HG03354 (cell line): ENCODE measurements at regions not wholly inside any gene's neighbourhood (a gene's known extent, or its start where the extent isn't known, plus 50 kb on each side); places are given as distances from the start of the nearest gene placed in this dataset.
"Not testable (repeated sequence)": the region's sequence is repeated elsewhere in the genome, so short reads cannot be mapped to it uniquely, and the experiment has no call there.

Experiments
- ATAC-seq: cut with Tn5 transposase; IDR thresholded peaks from one replicate; pipeline ENCODE4 v1.9.1; 2021; ENCODE audit warnings: mild to moderate bottlenecking; ENCODE audit not compliant: unreplicated experiment, poor library complexity, severe bottlenecking

DNA sequence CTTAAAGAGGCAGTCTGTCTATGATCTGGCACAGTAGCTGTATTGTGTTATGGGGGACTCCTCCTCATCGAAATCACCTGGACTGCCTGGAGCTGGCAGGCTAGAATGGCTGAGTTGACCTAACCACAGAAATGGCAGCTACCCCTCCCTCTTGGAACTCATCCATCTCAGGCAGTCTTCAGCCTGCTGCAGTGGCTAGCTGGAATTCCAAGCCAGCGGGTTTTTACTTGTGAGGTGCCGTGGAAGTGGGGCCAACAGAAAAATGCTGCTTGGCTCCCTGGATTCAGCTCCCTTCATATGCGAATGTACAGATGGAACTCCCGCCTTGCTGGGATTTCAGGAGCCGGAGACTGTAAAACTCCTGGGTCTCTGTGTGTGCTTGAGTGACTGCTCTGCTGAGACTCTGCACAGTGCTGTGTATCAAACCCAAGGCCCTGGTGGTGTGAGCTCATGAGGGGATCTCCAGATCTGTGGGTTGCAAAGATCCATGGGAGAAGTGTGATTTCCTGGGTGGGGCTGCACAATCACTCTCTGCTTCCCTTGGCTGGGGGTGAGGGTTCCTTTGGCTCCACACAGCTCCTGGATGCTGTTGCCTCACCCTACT is 316.9 kb downstream of the CTH start:
- ATAC-seq: no peak

DNA sequence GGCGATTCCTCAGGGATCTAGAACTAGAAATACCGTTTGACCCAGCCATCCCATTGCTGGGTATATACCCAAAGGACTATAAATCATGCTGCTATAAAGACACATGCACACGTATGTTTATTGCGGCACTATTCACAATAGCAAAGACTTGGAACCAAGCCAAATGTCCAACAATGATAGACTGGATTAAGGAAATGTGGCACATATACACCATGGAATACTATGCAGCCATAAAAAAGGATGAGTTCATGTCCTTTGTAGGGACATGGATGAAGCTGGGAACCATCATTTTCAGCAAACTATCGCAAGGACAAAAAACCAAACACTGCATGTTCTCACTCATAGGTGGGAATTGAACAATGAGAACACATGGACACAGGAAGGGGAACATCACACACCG is 311.1 kb downstream of the PTGER3 start:
- not testable (repeated sequence) for ATAC-seq

DNA sequence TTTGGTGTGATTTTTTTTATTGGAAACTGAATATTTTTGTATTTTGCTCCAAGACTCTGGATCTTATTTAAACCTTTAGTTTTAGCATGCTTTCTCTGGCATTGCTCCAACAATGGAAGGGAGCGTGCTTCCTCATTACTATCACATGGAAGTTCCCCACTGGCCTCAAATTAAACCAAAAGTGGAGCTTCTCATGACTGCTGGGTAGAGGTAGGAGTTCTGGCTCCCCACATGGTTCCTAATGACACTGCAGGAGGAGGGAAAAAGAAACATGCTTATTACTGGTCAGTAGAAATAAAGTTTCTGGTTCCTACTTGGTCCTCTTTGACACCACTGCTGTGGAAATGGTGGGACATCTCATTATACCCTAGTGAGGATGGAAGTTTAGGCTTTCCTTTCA is 310.5 kb downstream of the PTGER3 start:
- ATAC-seq: no peak

DNA sequence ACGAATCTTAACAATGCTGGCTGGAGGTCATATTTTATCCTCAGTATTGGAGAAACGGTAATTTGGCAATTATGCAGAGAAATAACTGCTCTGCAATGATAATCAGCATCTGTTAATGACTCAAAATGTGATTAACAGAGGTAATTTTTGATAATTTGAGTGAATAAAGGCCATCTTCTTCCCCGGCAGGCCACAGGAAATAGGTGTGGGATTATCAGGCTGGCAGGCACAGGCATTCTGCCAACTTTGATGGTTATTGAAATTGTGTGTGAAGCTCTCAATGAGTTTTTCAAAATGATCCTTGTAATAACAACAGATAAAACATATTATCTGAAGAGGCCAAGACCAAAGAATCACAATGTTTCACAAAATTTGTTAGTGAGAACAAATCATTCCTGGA is 309.0 kb downstream of the PTGER3 start:
- ATAC-seq: no peak

DNA sequence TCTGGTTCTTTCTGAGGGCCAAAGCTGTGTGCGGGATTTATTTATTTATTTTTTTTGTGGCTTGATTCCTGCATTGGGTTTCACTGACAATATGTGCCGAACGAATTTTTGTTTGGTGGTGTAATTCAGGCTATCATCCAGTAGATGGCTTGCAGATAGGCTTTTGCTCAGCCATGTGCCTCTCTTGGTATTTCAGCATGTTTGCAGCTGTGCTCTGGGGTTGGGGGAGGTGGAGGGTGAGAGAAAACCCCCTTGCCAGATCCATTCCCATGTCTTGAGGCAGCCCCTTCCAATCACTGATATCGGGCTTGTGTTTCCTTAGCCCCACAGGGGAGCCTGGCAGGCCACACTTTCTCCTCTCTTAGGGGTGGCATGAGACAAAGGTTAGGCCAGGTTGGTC is 302.4 kb downstream of the PTGER3 start:
- peak; percentile 56 for ATAC-seq

DNA sequence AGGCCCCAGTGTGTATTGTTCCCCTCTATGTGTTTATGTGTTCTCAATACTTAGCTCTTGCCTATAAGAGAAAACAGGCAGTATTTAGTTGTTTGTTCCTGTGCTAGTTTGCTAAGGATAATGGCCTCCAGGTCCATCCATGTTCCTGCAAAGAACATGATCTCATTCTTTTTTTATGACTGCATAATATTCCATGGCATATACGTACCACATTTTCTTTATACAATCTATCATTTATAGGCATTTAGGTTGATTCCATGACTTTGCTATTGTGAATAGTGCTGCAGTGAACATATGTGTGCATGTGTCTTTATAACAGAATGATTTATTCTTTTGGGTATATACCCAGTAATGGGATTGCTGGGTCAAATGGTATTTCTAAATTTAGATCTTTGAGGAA is 301.6 kb downstream of the PTGER3 start:
- not testable (repeated sequence) for ATAC-seq

DNA sequence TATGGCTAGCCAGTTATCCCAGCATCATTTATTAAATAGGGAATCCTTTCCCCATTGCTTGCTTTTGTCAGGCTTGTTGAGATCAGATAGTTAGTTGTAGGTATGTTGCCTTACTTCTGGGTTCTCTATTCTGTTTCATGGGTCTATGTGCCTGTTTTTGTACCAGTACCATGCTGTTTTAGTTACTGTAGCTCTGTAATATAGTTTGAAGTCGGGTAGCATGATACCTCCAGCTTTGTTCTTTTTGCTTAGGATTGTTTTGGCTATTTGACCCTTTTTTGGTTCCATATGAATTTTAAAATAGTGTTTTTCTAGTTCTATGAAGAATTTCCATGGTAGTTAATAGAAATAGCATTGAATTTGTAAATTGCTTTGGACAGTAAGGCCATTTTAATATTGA is 300.5 kb downstream of the PTGER3 start:
- not testable (repeated sequence) for ATAC-seq

DNA sequence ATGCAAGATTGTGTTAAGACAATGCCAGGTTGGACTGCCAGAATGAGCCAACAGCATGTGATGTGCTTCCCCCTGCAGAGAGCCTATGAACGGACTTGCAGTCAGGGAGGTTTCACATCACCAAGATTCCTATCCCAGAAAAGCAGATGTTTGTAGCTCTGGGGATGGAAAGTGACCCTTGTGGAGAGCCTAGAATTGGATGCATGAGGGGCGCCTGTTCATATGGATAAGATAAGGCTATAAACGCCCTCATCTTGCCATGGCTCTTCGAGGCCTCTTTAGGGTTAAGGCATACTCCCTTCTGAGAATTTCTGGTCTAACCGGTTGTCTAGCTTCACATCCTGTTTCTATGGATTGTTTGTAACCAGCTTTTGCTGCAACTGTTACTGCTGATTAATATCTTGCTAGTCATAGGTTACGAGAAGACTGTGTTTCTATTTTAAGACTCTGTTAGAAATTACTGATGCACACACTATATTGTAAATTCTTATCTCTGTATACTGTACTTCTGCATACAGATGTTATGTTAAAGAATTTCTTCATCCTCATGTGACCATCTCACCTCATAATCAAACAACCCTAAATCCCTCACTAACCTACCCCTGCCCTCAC is 295.8 kb downstream of the PTGER3 start:
- ATAC-seq: not testable (repeated sequence)

DNA sequence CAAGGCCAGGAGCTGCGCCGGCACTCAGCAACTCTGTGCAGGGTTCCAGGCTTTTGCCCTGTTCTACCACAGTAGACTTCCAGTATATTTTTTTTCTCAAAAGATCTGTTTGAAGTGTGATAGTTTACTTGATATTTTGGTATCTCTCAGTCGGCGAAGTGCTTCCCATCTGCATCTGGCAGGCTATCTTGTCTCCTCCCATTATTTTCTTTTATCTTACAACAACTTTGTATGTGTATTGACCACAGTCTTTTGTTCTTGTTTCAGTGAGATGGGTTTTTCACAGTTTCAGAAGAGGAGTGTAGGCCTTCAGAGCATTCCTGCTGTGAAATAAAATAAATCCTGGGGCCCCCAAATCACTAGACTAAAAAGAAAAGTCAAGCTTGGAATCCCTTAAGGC is 292.9 kb downstream of the PTGER3 start:
- no peak for ATAC-seq

DNA sequence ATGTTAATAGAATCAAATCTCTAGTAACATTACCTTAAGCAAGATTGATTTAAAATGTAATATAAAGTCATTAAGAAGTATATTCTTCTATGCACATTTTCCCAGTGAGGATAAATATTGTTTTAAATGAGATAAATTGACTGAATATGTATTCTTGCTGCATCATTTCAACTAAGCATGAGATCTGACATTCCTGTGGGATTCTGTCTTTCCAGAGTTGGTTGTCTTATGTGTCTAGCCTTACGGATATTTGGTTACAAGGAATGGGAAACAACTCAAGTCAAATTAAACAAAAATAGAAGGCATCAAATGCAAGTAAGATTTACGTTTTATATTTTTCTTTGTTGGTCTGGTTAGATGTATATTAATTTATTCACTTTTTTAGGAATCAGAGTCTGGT is 287.5 kb downstream of the PTGER3 start:
- no peak for ATAC-seq

DNA sequence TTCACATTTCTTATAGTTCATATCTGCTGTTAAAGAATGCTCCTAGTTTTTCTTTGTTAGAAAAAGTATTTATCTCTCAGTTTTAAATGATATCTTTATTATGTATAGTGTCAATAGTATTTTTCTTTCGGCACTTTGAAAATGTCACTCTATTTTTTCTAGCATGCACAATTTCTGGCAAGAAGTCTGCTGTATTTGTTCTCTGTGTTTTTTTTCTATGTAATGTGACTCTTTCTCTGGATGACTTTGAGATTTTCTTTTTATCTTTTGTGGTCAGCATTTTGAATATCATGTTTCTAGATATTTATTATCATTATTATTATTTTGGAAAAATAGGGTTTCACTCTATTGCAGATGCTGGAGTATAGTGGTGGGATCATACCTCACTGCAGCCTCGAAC is 285.2 kb downstream of the PTGER3 start:
- ATAC-seq: no peak

DNA sequence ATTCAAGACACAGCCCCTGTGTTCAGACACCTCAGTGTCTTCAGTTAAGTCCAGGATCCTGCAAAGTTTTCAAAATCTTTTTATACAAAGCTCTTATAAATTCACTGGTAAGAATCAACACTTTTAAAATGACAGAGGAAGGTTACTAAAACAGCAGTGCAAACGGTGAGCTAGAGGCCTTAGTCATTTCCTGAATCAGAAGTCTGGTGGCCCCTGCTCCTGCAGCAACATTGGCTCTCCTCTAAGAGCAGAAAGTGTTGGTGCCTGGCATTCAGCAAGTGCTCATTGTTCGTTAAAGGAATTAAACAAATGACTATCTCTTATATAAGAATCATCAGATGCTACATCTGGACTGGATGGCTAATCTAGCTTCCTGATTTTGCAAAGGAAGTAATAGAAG is 282.9 kb downstream of the PTGER3 start:
- ATAC-seq: no peak

DNA sequence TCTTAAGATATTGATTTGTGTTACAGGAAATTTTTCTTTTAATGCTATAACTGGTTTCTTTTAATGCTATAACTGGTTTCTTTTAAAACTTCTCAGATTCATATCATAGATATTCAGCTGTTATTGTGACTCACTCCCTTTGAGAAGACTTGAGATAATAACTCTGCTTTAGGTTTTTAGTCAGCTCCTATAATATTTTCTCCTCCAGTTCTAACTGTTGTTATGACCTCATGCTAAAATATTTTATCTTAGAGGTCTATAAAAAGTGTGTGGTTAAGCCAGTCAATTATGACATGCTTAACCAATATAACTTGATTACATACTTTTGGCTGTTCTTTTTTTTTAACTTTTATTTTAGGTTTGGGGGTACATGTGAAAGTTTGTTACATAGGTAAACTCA is 280.2 kb downstream of the PTGER3 start:
- no peak for ATAC-seq

DNA sequence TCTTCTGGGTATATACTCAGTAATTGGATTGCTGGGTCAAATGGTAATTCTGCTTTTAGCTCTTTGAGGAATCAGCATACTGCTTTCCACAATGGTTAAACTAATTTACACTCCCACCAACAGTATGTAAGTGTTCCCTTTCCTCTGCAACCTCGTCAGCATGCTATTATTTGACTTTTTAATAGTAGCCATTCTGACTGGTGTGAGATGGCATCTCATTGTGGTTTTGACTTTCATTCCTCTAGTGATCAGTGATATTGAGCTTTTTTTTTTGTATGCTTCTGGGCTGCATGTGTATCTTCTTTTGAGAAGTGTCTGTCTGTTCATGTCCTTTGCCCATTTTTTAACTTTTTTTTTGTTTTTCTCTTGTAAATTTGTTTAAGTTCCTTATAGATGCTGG is 279.4 kb downstream of the PTGER3 start:
- ATAC-seq: no peak

DNA sequence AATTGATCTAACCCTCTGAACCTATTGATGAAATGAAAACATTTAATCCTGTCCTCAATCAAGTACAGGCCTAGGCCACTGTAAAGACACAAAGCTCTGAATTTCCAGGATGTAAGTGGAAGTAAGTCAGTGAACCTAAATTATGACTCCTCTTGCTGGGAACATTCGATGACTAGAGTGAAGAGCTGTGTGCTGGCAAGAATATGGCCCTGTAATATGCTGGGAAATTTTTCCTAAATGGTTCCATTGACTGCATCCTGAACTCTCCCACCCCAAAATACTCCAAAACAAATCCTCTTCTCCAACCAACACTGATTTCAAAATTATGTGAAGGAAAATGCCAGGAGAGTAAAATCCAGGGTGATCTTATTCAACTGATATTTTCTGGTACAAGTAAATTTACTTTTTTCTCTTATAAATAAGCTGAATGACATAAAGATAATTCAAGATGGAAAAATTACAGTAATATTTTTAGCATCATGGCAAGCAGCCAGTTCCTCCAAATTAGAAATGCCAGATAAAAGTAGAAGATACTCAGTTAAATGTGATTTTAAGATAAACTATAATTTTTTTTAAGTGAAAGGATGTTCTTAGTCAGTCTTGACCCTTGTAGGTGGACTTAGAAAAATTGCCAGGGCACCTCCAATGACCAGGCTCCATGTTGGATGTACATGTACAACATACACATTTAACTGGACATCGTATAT is 269.4 kb downstream of the PTGER3 start:
- ATAC-seq: no peak

DNA sequence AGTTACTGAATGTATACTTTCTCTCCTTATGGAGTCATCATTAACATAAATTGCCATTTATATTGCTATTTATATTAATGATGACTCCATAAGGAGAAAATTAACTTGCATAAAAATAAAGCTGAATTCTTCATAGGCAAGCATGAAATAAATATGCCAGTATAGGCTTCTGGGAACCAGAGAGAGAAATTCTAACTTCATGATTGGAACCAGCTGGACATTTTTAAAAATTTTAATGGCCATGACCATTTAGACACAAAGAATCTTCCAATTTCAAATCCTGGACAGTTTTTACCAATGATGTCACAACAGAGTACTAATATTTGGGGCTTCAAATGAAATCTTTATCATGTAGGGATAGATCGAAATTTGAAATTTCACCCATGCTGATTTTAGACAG is 268.7 kb downstream of the PTGER3 start:
- no peak for ATAC-seq

DNA sequence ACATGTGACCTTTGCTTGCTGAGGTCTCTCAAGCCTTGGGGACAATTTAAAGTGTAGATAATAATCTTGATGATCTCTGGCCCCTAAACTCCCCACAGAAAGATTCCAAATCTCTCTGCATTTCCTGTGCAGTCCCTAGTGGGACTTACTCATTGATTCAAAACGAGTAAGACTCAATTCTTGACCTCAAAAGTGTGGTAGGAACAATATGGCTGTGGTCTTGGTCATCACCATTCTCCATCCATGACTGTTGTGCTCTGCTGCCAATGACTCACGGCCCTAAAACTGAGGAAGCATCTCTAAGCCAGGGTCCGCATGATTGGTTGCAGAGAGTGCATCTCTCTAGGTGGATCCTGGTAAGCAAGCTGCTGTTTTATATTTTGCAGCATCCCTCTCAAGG is 268.0 kb downstream of the PTGER3 start:
- ATAC-seq: no peak

DNA sequence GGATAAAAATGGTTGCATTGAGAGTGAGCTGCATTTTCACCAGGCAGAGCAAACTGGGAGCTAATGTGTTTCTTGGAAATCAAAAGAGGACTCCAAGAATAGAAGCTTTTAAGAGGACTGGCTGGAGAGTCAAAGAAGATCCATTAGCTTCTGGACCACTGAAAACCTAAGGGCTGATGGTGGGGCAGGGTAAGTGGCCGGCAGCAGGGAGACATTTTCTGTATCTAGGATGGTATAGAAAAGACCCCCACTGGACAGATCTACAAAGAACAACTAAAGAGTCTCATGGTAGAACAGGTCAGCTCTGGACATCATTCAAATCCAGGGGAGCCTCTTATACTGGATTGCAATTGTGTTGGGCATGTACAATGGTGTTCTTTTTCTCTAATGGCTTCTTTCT is 262.3 kb downstream of the PTGER3 start:
- no peak for ATAC-seq

DNA sequence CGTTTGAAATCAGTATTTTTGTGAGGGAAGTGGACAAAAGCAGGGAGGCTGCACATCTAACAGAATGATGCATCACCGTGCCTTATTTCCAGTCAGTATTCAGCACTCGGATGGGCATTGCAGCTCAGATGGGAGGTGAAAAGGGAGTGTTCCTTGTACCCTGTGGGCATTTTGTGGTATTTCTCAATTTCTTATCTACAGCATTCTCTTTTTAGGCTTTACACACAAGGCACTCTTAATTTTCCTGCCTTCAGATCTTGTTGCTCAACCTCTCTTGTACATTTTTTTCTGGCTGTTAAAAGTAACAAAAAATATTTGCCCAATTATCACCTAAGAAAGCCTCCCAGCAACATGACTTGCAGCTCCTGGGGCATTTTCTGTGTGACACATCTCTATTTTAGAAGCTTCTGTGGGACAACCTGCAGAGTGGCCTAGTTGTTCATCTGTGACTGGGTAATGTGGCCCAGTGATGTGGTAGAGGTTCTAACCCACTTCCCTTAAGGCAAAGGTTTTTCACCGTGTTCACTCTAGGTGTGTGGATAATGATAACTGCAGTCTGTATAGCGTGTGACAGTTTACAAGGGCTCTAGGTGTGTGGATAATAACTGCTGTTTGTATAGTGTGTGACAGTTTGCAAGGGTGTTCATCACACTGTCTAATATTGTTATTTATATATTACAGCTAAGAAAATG is 257.2 kb downstream of the PTGER3 start:
- ATAC-seq: no peak

DNA sequence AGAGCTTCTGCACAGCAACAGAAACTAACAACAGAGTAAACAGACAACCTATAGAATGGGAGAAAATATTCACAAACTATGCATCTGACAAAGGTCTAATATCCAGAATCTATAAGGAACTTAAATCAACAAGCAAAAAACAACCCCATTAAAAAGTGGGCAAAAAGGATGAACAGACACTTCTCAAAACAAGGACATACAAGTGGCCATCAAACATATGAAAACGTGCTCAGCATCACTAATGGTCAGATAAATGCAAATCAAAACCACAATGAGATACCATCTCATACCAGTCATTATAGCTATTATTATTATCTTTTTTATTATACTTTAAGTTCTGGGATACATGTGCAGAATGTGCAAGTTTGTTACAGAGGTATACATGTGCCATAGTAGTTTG is 252.6 kb downstream of the PTGER3 start:
- ATAC-seq: not testable (repeated sequence)

DNA sequence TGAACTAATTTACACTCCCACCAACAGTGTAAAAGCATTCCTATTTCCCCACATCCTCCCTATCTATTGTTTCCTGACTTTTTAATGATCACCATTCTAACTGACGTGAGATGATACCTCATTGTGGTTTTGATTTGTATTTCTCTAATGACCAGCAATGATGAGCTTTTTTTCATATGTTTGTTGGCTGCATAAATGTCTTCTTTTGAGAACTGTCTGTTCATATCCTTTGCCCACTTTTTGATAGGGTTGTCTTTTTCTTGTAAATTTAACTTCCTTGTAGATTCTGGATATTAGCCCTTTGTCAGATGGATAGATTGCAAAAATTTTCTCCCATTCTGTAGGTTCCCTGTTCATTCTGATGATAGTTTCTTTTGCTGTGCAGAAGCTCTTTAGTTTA is 251.3 kb downstream of the PTGER3 start:
- not testable (repeated sequence) for ATAC-seq
